HG02981 (cell line): ENCODE measurements at regions not wholly inside any gene's neighbourhood (a gene's known extent, or its start where the extent isn't known, plus 50 kb on each side); places are given as distances from the start of the nearest gene placed in this dataset.
"Not testable (repeated sequence)": the region's sequence is repeated elsewhere in the genome, so short reads cannot be mapped to it uniquely, and the experiment has no call there.

Experiments
- ATAC-seq: cut with Tn5 transposase; IDR thresholded peaks from one replicate; pipeline ENCODE4 v1.9.1; 2021; ENCODE audit warnings: mild to moderate bottlenecking, moderate library complexity; ENCODE audit not compliant: unreplicated experiment

DNA sequence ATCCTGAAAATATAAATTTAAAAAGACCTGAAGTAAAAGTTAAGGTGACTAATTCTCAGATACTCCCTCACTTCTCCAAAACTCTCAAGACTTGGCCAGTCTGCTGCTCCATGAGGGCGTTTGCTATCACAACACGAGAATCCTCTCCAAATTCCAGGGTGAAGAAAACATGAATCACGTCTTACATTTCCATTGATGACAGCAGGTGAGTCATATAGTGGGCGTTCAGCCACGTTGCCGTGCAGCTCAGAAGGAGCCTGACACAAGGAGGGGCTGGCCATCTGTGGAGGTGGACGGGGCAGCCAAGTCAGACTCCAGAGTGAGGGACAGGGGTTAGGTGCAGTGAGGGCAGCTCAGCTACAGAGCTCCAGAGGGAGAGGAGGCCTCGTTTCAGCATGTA, 555.1 kb upstream of the ADAMTS16 start:
- no peak for ATAC-seq

DNA sequence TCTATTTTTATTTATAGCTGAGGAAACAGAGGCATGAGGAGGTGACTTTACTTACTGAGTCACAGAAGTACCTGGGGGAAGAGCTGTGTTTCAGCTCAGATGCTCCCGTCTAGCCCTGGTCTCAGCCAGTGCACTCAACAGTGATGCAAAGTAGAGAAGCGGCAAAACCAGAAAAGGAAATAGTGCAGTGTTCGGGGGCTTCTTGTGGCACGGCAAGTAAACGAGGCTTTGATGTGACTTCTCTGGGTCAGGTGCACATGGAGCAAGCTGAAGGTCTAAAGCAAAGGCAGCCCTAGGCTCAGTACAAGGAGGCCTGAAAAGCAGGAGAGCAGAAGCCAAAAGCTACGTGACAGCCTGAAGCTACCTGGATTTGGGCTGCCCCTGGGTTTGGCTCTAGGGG, 526.7 kb upstream of the ADAMTS16 start:
- ATAC-seq: no peak

DNA sequence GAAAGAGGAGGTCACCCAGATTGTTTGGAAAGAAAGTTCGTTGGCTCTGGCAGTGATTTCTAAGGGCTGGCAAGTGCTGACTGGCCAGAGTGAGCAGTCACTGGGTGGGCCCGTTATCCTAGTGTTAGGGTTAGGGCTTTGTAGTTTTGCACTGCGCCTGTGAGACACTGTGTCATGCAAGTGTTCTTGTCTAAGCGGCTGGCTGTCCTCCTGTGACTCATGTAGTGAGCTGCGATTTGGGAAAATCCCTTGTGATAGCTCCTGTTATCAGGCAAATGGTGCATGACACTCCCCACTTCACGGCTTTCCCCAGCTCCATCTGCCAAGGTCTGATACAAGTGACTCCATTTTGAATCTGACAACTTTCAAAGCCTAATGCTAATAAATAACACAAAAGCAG, 526.0 kb upstream of the ADAMTS16 start:
- no peak for ATAC-seq

DNA sequence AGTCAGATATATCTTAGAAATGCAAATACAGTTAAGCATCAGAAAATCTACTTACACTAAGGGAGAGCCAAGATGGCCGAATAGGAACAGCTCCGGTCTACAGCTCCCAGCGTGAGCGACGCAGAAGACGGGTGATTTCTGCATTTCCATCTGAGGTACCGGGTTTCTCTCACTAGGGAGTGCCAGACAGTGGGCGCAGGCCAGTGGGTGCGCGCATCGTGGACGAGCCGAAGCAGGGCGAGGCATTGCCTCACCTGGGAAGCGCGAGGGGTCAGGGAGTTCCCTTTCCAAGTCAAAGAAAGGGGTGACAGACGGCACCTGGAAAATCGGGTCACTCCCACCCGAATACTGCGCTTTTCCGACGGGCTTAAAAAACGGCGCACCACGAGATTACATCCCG, 524.8 kb upstream of the ADAMTS16 start:
- ATAC-seq: not testable (repeated sequence)

DNA sequence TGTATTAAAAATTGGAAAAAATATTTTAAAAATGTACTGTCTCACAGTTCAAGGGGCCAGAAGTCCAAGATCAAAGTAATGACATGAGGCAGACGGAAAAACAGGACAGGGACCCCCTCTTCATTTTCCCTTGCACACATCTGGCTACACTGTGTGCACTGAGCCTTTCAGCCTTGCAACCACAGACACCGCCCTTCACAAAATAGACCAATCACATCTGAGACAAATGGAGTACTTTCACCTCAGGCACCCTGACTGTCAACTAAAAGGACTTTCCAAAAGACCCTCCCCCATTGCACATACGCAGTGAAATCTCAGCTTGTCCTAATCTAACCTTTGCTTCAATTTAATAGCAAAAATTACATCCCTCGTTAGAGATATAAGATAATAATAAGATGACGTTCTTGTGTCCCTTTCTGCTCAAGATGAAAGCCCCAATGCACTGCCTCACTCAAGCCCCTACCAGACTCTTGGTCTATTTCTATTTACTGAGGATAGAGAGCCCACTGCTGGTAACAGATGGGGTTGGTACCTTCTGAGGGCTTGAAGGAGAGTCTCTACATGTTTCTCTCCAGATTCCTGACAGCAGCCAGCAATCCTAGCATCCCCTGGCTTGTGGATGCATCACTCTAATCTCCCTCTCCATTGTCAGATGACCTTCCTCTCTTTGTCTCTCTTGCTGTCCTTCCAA, 514.8 kb upstream of the ADAMTS16 start:
- ATAC-seq: no peak

DNA sequence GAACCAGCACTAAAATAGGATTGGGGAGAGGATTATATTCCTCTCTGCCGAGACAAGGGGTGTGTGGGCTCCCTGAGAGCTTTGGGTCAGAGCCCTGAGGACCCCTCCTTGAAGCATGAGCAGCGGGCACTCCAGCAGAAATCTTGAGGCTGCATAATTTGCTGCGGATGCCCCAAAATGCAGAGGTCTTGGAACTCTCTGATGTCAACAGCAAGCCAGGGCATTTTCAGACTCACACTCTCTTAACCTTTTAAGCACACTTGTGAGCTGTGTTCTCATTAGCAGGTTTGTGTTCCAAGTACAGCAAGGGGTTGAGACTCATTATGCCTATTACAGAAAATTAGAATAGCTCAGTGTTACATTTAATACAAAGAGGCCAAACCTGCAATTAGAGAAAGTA, 513.0 kb upstream of the ADAMTS16 start:
- no peak for ATAC-seq

DNA sequence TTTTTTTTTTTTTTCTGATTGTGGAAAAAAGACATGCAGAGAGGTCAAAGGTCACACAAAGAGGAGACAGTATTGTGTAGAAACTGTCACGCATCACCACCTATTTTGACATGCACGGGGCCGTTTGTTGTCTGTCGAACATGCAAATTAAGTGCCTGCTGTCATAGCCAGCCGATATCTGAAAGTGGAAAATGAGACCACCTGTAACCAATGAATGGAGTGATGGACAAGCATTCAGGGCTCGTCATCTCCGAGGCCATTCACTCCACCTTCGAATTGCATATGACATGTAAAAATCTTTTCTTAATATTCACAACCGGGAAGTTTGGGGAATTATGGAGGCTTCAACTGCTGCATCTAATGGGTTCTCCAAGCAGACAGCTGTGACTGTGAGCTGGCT, 512.2 kb upstream of the ADAMTS16 start:
- no peak for ATAC-seq

DNA sequence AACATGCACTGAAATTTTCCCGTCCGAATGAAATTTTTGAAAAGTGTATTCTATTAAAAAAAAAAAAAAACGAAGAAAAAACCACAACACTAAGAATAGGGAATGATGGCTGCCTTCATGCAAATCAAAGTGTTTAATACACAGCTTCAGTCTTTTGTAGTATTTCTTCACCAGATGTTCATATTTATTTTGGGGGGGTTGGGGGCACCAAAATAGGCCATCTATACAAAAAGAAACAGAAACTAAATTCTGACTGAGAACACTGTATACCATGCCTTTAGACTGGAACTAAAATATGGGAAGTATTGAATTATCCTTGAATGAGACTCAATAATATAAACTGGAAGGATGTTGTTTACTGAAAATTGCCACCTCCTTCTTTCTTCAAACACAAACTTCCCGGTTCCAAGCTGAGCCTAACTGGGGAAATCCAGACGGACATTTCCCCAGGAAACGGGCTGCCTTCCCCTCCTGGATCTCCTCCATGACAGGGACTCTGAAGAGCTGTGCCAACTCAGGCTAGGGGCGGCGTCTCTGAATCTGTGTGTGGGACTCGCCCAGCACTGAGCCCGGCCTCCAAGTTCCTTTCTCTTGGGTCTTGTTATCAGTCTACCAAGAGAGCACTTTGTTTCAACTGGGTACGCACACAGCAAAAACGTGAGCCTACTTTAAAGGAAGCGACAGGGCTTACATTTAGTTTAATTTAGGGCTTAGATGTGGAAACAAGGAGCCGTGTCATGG, 511.3 kb upstream of the ADAMTS16 start:
- ATAC-seq: no peak

DNA sequence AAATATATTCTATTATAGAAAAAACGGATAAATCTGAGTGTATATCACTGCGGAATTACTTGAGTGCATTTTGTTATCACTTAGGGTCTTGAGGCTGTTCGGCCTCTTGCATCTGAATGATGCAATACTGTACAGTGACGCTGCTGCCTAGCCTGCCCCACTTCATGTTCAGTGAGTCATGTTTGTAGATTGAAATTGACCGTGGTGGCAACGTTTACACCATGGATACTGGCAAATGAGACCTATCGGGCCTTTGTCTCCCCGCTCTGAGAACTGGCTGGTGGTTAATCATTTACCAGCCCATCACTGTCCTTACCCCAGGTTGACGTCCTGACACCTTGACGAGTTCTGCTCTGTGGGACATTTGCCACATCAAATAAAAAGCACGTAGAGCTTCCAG, 510.1 kb upstream of the ADAMTS16 start:
- ATAC-seq: no peak

DNA sequence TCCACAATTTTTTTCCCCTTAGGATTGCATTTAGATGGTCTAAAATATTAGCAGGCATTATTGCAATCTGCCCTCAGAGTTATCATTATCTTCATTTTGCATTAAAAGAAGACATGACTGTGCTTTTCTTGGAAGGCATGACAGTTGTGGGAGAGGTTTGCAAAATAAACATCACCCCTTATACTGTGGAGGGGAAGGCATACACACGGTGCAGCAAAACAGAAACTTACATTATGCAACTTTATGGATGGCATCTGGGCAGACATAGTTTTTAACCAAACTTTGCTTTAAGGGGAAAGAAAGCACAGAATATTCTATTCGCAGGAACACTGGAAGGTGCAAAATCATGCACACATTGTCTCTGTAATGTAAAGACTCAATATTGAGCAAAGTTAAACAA, 505.8 kb upstream of the ADAMTS16 start:
- ATAC-seq: no peak

DNA sequence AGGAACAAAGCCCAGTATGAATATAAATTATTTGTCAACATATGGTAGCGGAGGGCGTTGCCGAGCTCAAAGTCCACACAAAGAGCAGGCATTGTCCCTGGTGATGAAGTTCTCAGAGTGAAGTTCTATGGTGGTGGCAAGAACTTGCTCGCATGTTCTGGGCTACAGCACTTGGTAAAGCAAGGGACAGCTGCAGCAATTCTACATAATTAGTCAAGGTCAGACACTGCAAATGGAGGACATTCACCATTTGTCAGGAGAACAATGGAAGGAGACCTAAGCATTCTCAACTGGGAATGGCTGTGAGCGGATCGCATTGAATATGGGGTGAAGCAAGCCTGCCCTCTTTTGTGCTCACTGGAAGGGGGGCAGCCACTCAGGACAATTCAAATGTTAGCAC, 503.8 kb upstream of the ADAMTS16 start:
- no peak for ATAC-seq

DNA sequence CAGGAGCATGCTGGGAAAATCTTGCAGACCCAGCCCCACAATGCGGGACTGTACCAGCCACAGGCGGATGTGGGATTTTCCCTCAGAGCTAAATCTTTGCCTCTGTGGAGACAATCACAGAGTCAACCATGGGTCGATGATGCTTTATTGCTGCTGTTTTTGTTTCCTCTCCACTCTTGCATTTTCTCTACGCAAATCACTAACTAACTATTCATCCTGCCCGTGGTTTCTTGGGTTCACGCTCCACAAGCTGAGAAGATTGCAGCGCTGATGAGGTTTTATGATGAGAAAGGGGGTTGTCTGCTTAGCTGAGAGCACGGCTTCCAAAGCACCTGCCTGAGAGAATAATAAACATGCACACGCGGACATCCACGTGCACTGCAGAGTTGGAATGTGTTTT, 500.2 kb upstream of the ADAMTS16 start:
- ATAC-seq: no peak

DNA sequence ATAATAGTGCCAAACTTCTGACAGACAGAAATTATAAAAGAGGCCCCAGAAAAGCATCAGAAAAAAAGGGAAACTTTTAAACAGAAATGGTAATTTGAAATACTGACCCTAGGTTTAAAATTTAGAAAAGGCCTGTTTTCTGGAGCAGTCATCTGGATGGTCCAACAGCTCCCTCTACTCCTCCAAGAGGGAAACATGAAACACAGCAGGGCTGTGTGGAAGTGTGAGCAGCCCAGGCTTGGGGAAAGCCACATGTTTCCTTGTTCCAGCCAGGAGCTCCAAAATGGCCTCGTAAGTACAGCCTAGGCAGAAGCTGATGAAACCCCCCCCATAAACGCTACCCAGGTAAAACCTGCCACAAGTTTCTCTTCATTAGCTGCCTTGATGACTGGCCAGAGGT, 499.3 kb upstream of the ADAMTS16 start:
- no peak for ATAC-seq

DNA sequence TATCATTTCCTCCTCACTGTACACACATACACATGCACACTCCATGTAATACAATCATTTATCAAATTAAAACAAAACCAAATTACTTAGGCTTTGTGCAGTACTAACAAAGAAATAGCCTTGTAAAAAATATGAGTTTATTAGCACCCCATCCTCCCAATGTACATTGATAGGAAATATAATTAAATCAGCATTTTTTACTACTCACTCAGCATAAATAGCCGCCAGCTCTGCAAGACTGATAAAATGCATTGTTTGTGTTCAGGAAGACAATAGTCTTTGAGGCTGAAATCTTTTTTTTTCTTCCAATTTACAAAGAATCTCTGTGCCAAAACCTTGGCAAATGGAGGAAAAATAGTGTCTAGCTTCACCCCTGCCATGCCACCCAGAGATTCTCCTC, 497.6 kb upstream of the ADAMTS16 start:
- ATAC-seq: no peak

DNA sequence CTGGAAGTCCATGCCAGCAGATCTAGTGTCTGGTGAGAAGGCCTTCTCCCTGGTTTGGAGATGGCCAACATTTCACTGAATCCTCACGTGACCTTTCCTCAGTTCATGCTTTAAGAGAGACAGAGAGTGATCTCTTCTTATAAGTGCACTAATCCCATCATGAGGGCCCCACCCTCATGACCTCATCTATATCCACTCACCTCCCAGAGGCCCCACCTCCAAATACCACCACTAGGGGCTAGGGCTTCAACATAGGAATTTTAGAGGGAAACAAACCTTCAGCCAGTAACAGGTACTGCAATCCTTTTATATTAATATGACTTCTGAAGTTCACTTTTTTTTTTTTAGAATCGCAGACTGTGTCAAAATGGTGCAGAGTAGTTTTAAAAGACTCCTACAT, 496.9 kb upstream of the ADAMTS16 start:
- ATAC-seq: no peak

DNA sequence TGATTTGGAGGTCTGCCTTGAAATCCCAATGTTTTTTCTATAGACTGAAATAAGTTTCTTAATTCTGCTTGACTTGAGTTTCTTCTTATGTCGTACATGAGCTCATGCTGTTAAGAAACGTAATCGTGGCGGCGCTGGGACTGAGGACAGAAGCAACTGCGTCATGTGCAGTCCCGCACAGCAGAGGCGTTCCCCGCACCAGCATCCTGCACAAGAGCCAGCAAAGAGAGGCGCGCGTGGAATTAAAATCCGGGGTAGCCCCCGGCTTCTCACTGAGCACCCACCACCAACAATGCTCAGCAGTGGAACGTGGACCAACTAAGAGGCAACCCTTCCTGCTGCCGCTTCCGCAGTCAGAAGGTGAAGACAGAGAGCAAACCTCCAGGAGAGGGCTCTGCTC, 496.2 kb upstream of the ADAMTS16 start:
- no peak for ATAC-seq

DNA sequence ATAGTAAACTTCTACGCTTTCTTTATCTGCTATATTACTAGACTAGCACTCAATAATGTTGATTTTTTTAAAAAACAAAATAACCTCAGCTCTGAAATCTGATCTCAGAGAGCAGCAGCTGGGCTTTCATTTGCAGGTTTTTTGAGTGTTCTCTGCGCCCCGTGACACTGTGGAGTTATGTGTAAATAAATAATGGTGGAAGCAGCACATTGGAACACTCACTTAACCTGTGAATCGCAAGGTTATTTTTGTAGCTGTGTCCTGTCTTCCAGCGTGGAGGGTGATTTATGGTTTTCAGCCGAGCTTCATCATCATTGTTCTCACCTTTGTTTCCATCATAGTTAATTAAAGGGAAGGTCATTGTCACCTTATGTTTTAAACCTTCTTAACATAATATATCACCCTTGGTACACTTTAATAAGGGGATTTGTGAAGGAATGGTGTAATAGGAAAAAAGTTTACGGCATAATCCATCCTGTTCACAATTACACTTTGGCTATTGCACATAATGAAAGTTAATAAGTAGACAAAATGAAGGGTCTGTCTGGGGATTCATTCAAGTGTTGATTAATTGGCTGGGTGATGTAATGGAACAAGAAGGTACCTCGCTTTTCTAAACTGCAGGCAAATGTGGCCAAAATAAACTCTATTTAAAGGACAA, 493.3 kb upstream of the ADAMTS16 start:
- no peak for ATAC-seq

DNA sequence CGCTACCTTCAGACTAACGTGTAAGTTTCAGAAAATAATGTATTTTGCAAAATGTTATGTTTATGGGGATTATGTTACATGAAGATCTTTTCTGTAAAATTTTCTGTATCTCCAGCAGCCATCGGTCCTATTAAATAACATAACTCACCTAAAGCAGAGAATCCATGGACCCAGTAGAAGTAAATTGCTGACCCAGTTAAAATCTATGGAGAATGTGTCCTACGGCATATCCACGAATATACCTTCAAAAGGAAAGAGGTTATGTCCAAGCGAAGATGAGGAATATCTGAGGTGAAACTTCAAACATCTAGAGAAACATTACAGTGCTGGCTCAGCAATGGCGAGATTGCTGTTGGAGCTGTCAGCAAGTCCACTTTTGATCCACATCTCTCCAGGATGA, 492.2 kb upstream of the ADAMTS16 start:
- ATAC-seq: no peak

DNA sequence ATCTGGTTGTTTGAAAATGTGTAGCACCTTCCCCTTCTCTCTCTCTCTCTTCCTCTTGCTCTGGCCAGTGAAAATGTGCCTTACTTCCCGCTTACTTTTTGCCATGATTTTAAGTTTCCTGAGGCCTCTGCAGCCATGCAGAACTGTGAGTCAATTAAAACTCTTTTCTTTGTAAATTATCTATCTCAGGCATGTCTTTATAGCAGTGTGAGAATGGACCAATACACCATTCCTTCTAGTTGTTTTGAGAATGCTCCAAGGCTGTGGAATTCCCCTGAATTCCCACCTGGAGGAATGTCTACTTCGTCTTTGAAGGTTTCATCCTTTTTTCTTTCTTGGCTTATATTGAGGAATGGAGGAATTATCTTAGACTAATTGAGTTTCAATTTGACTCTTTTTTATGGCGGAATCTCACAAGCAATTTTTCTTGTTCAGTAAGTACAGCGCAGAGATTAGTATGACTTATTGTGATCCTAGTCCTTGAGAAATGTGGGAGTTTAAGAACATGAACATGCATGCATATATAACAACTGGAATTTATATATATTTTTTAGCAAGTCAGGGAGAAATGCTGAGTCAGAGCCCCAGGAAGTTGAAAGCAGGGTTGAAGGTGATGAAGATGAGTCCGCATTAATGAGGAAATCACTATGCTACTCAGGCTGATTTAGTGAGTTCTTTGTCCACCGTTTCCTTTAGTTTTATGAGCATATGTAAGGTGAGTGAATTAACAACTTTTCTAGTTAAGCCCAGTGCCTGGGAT, 488.1 kb upstream of the ADAMTS16 start:
- no peak for ATAC-seq

DNA sequence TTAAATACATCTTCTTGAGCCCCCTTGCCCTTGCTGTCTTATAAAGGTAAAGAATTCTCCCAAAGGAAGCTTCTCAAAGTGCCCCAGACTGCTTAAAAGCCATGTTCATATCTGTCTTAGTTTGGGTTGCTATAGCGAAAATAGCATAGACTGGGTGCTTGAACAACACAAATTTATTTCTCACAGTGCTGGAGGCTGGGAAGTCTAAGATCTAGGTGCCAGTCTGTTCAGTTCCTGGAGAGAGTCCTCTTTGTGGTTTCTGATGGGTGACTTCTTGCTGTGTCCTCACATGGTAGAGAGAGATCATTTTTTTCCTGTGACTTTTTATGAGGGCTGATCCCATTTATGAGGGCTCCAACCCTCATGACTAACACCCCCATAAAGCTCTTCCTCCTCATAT, 486.7 kb upstream of the ADAMTS16 start:
- ATAC-seq: no peak

DNA sequence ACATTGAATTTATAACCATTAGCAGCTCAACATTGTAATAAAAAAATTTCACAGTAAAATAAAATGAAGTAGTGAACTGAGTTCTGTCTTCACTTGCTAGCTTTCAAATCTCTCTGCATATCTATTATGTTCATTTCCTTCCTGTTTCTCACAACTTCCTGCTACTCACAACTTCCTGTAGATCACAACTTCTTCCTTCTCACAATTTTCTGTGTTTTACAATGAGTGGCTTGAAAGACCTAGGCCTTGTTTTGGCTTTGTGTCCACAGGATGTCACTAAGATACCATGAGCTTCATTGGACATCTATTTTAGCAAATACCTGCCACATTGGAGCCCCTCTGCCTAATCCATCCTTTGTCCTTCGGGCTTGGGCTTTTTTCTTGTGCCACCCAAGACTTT, 480.3 kb upstream of the ADAMTS16 start:
- no peak for ATAC-seq

DNA sequence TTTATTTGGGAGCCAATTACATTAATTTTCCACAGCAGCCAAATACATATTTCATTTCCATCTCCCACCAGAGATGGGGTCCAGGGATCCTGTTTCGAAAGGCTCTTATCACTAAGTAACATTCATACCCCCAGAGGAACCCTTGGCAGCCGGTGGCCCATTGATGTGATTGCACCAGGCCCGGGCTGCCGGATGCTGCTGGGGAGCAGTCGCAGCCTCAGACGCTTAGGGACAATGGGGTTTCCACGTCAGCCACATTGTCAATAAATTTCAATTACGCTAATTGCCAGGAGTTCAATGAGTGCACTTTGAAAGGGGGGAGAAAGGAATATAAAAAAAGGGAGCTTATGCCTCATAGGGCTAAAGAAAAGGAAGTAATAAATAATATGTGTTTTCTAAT, 478.8 kb upstream of the ADAMTS16 start:
- ATAC-seq: no peak
